ENCODE measurements at regions not wholly inside any gene's neighbourhood (a gene's known extent, or its start where the extent isn't known, plus 50 kb on each side); places are given as distances from the start of the nearest gene placed in this dataset.
A peak's percentile ranks its signal among the peaks of the same experiment; 100 is the strongest.

- H3K27me3 ChIP-seq (ENCODE audit: insufficient read depth, poor library complexity, severe bottlenecking), result no peaks in the 10 kb centered on the region
- DNase-seq (ENCODE audit: low read depth in 1 of 2, low spot score in 1 of 2), result no peak
- H3K4me3 ChIP-seq (replicated peaks; ENCODE audit: insufficient read depth, low read length), result no peak overlapping the region
- no peak overlapping the region for H3K27ac ChIP-seq (replicated peaks)
- no peak for TF ChIP-seq CTCF (IDR thresholded peaks at IDR 0.05; ENCODE audit: insufficient read depth, low read length)
- no peak for TF ChIP-seq GABPA (IDR thresholded peaks at IDR 0.05; ENCODE audit: low read depth)
Measured at GRCh38 chrX:40272776-40273175, 175.0 kb upstream of the BCOR start.

GRCh38 chrX:40272141-40272540 lies 174.4 kb upstream of the BCOR start:
- H3K4me3 ChIP-seq (replicated peaks; ENCODE audit: insufficient read depth, low read length), result no peak overlapping the region
- H3K27ac ChIP-seq (replicated peaks), result no peak overlapping the region
- no peak for TF ChIP-seq GABPA (IDR thresholded peaks at IDR 0.05; ENCODE audit: low read depth)
- DNase-seq (ENCODE audit: low read depth in 1 of 2, low spot score in 1 of 2), result no peak
- H3K27me3 ChIP-seq (ENCODE audit: insufficient read depth, poor library complexity, severe bottlenecking), result no peaks in the 10 kb centered on the region

GRCh38 chrX:40268188-40268520 lies 170.4 kb upstream of the BCOR start:
- Histone ChIP-seq H3K4me3 (replicated peaks; ENCODE audit: insufficient read depth, low read length) (no peak overlapping the region), H3K27ac (replicated peaks) (no peak overlapping the region), H3K27me3 (ENCODE audit: insufficient read depth, poor library complexity, severe bottlenecking) (no peaks in the 10 kb centered on the region)
- DNase-seq (ENCODE audit: low read depth in 1 of 2, low spot score in 1 of 2), result no peak
- no peak for TF ChIP-seq CTCF (IDR thresholded peaks at IDR 0.05; ENCODE audit: insufficient read depth, low read length)
- no peak for TF ChIP-seq REST (IDR thresholded peaks at IDR 0.05; ENCODE audit: insufficient replicate concordance, low read depth)
- TF ChIP-seq POLR2AphosphoS5 (IDR thresholded peaks at IDR 0.05; ENCODE audit: low read depth), result no peak
- TF ChIP-seq GABPA (IDR thresholded peaks at IDR 0.05; ENCODE audit: low read depth), result no peak
- no peak for TF ChIP-seq SPI1 (IDR thresholded peaks at IDR 0.05; ENCODE audit: borderline replicate concordance, low read depth)

- peak; percentile 61 to 87 for DNase-seq (ENCODE audit: low read depth in 1 of 2, low spot score in 1 of 2)
- Histone ChIP-seq H3K27me3 (ENCODE audit: insufficient read depth, poor library complexity, severe bottlenecking) (no peaks in the 10 kb centered on the region), H3K27ac (replicated peaks) (peak overlapping the region; percentile 69), H3K4me3 (replicated peaks; ENCODE audit: insufficient read depth, low read length) (peak overlapping the region; percentile 41)
- peak; percentile 70 for TF ChIP-seq SPI1 (IDR thresholded peaks at IDR 0.05; ENCODE audit: borderline replicate concordance, low read depth)
- TF ChIP-seq CTCF (IDR thresholded peaks at IDR 0.05; ENCODE audit: insufficient read depth, low read length), result no peak
- TF ChIP-seq POLR2AphosphoS5 (IDR thresholded peaks at IDR 0.05; ENCODE audit: low read depth), result peak; percentile 57; the same call in 1 of the 2 replicates
Measured at GRCh38 chrX:40267334-40268187, 169.8 kb upstream of the BCOR start.

GRCh38 chrX:40266490-40267333 lies 169.0 kb upstream of the BCOR start:
- peak overlapping the region; percentile 41 for H3K4me3 ChIP-seq (replicated peaks; ENCODE audit: insufficient read depth, low read length)
- H3K27me3 ChIP-seq (ENCODE audit: insufficient read depth, poor library complexity, severe bottlenecking), result no peaks in the 10 kb centered on the region
- peak; percentile 32 to 55 for DNase-seq (ENCODE audit: low read depth in 1 of 2, low spot score in 1 of 2)
- H3K27ac ChIP-seq (replicated peaks), result peak overlapping the region; percentile 69
- TF ChIP-seq POLR2AphosphoS5 (IDR thresholded peaks at IDR 0.05; ENCODE audit: low read depth) (no peak; the same call in 1 of the 2 replicates), CTCF (IDR thresholded peaks at IDR 0.05; ENCODE audit: insufficient read depth, low read length) (peak; percentile 10)
